NCI-H524 treated with DMSO at 0.1 percent for 48 hours (cell line): ENCODE measurements at regions not wholly inside any gene's neighbourhood (a gene's known extent, or its start where the extent isn't known, plus 50 kb on each side); places are given as distances from the start of the nearest gene placed in this dataset.

Experiments used
- DNase-seq: peaks from one replicate; lab custom pipeline; 2025; lab: John Stamatoyannopoulos, UW

- DNase-seq: no peak
Observed at GRCh38 chr7:131897790-131898165, 341.4 kb upstream of the PODXL start.

- DNase-seq: no peak
Observed at GRCh38 chr7:131897016-131897789, 340.8 kb upstream of the PODXL start.

GRCh38 chr7:131896165-131896863 is 339.9 kb upstream of the PODXL start:
- DNase-seq: no peak

- no peak for DNase-seq
Observed at GRCh38 chr7:131895541-131896164, 339.2 kb upstream of the PODXL start.

GRCh38 chr7:131893631-131894340 is 337.4 kb upstream of the PODXL start:
- DNase-seq: no peak

GRCh38 chr7:131890176-131890575 is 333.7 kb upstream of the PODXL start:
- no peak for DNase-seq

GRCh38 chr7:131889572-131890150 is 333.2 kb upstream of the PODXL start:
- DNase-seq: no peak

- no peak for DNase-seq
Observed at GRCh38 chr7:131883769-131884168, 327.3 kb upstream of the PODXL start.

- DNase-seq: no peak
Observed at GRCh38 chr7:131883196-131883595, 326.8 kb upstream of the PODXL start.

- no peak for DNase-seq
Observed at GRCh38 chr7:131882321-131882720, 325.9 kb upstream of the PODXL start.

GRCh38 chr7:131880078-131880477 is 323.6 kb upstream of the PODXL start:
- no peak for DNase-seq

GRCh38 chr7:131879424-131879823 is 323.0 kb upstream of the PODXL start:
- peak; percentile 0 for DNase-seq

GRCh38 chr7:131878777-131879176 is 322.3 kb upstream of the PODXL start:
- DNase-seq: no peak

- DNase-seq: no peak
Observed at GRCh38 chr7:131873581-131873980, 317.2 kb upstream of the PODXL start.

GRCh38 chr7:131869986-131870385 is 313.6 kb upstream of the PODXL start:
- DNase-seq: no peak

GRCh38 chr7:131869169-131869844 is 312.9 kb upstream of the PODXL start:
- DNase-seq: no peak

GRCh38 chr7:131867461-131867860 is 311.0 kb upstream of the PODXL start:
- no peak for DNase-seq

GRCh38 chr7:131865911-131866310 is 309.5 kb upstream of the PODXL start:
- no peak for DNase-seq

GRCh38 chr7:131861620-131862346 is 305.4 kb upstream of the PODXL start:
- DNase-seq: no peak

GRCh38 chr7:131859147-131859821 is 302.9 kb upstream of the PODXL start:
- peak; percentile 7 for DNase-seq
